ENCODE measurements at regions not wholly inside any gene's neighbourhood (a gene's known extent, or its start where the extent isn't known, plus 50 kb on each side); places are given as distances from the start of the nearest gene placed in this dataset.
"Not testable (repeated sequence)": the region's sequence is repeated elsewhere in the genome, so short reads cannot be mapped to it uniquely, and the experiment has no call there.

GRCh38 chr18:56312551-56313335, 325.6 kb downstream of the TXNL1 start:
- no peak for DNase-seq

- no peak for DNase-seq
Measured at GRCh38 chr18:56309104-56309503, 329.3 kb downstream of the TXNL1 start.

GRCh38 chr18:56307354-56308170, 330.8 kb downstream of the TXNL1 start:
- DNase-seq, result no peak

- DNase-seq, result no peak
Measured at GRCh38 chr18:56306797-56307196, 331.6 kb downstream of the TXNL1 start.

- no peak for DNase-seq
Measured at GRCh38 chr18:56305583-56305982, 332.8 kb downstream of the TXNL1 start.

- no peak for DNase-seq
Measured at GRCh38 chr18:56302156-56302555, 336.2 kb downstream of the TXNL1 start.

- no peak for DNase-seq
Measured at GRCh38 chr18:56299740-56300139, 338.7 kb downstream of the TXNL1 start.

- no peak for DNase-seq
Measured at GRCh38 chr18:56298935-56299334, 339.5 kb downstream of the TXNL1 start.

GRCh38 chr18:56296381-56296780, 342.0 kb downstream of the TXNL1 start:
- DNase-seq, result no peak

- no peak for DNase-seq
Measured at GRCh38 chr18:56294484-56295183, 343.8 kb downstream of the TXNL1 start.

- DNase-seq, result no peak
Measured at GRCh38 chr18:56291294-56291693, 347.1 kb downstream of the TXNL1 start.

- DNase-seq, result no peak
Measured at GRCh38 chr18:56289381-56289780, 349.0 kb downstream of the TXNL1 start.

- no peak for DNase-seq
Measured at GRCh38 chr18:56286775-56287325, 351.5 kb downstream of the TXNL1 start.

GRCh38 chr18:56285387-56286065, 352.9 kb downstream of the TXNL1 start:
- DNase-seq, result no peak

GRCh38 chr18:56284319-56284718, 354.1 kb downstream of the TXNL1 start:
- no peak for DNase-seq

GRCh38 chr18:56283316-56283715, 355.1 kb downstream of the TXNL1 start:
- no peak for DNase-seq

GRCh38 chr18:56282234-56283104, 355.9 kb downstream of the TXNL1 start:
- DNase-seq, result no peak

- not testable (repeated sequence) for DNase-seq
Measured at GRCh38 chr18:56279816-56280215, 358.6 kb downstream of the TXNL1 start.

- DNase-seq, result no peak
Measured at GRCh38 chr18:56278421-56279003, 359.9 kb downstream of the TXNL1 start.

GRCh38 chr18:56276466-56276865, 361.9 kb downstream of the TXNL1 start:
- DNase-seq, result no peak

GRCh38 chr18:56273541-56274219, 364.7 kb downstream of the TXNL1 start:
- no peak for DNase-seq

Data from NCI-H510A treated with DMSO at 0.1 percent for 48 hours (cell line).